HG02798 (cell line): ENCODE measurements at regions not wholly inside any gene's neighbourhood (a gene's known extent, or its start where the extent isn't known, plus 50 kb on each side); places are given as distances from the start of the nearest gene placed in this dataset.
"Not testable (repeated sequence)": the region's sequence is repeated elsewhere in the genome, so short reads cannot be mapped to it uniquely, and the experiment has no call there.

Source experiments
- ATAC-seq: cut with Tn5 transposase; IDR thresholded peaks from one replicate; pipeline ENCODE4 v1.9.1; 2021; ENCODE audit warnings: mild to moderate bottlenecking; ENCODE audit not compliant: unreplicated experiment, poor library complexity

DNA sequence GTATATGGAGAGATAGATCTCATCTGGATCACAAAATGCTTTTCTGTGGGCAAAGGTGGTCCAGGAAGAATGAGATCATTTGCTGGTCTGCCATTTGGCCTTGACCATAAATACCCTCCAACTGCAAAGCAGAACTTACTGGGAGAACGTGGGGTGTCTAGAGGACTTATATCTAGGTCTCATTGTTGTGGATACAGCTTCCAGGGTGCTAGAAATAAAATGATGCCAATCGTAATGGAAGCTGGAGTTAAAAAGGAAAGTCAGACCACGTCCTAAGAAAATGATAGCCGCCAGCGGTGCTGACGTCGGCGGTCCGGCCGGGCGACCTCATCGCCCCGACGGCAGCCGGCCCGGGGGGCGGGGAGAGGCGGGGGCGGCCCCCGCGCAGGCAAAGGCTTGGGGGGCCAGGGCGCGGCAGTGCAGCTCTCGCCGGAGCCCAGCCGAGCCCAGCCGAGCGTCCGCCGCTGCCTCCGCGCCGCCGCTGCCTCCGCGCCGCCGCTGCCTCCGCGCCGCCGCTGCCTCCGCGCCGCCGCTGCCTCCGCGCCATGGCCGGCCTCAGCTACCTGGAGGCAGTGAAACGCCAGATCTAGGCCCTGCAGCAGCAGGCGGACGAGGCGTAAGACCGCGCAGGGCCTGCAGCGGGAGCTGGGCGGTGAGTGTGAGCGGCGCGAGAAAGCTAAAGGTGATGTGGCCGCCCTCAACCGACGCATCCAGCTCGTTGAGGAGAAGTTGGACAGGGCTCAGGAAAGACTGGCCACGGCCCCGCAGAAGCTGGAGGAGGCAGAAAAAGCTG lies 89.5 kb downstream of the EOMES start:
- ATAC-seq: peak; percentile 92

DNA sequence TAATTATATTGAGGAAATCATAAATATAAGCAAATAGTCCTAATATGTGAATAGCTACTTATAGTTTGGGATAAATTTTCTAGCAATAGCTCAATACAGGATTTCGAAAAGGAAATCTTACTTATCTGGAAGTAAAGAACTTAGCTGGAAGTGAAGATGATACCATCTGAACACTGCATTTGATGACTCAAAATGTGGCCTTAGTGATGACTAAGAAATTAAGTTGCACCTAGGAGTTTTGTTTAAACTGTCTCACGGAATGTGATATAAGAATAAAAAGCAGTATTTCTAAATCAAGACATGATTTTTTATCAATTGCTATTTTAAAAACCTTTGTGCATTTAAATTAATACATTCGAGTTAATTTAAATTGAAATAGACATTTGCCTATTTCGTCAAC lies 91.2 kb downstream of the EOMES start:
- ATAC-seq: no peak

DNA sequence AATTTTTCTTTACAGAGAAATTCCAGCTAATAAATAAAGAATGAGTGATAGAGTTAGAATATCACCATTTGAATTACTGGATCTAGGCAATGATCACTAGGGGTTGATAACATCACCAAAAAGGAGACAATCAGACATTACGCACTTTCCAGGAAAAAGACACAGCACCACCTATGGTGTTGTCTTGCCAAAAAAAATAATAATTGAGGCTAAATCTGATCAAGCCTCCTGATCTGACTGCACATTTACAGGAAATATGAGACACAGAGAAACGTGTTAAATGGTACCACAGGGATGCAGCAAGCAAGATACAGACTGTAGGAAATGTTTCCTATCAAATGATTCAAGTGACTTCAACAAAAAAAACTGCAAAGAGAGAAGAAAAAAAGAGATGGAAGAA lies 92.8 kb downstream of the EOMES start:
- no peak for ATAC-seq

DNA sequence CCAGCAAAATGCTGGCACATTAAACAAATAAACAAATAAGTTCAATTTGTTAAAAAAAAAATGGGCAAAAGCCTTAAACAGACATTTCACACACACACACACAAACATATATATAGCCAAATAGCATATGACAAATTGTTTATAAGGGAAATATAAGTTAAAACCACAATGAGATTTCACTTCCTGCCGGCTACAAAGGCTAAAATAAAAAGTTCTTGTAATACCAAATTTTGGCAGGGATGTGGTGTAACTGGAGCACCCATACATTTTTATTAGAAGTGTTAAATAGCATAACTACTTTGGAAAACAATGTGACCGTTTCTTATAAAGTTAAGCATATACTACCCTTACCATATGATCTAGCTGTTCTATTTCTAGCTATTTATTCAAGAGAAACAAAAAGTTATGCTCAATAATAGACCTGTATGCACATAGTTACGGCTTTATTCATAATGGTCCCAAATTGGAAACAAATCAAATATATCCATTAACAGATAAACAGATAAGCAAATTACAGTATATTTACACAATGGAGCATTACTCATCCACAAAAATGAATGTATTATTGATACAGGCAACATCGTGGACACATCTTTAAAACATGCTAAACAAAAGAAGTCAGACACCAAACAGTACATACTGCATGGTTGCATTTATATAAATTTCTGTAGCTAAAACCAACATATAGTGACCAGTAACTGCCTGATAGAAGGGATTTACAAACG lies 93.9 kb downstream of the EOMES start:
- ATAC-seq: no peak

- ATAC-seq: no peak
Measured at GRCh38 chr3:27626596-27627118, 95.5 kb downstream of the EOMES start.

- no peak for ATAC-seq
Measured at GRCh38 chr3:27625864-27626263, 96.3 kb downstream of the EOMES start.

GRCh38 chr3:27623085-27623753 lies 98.9 kb downstream of the EOMES start:
- ATAC-seq: no peak

DNA sequence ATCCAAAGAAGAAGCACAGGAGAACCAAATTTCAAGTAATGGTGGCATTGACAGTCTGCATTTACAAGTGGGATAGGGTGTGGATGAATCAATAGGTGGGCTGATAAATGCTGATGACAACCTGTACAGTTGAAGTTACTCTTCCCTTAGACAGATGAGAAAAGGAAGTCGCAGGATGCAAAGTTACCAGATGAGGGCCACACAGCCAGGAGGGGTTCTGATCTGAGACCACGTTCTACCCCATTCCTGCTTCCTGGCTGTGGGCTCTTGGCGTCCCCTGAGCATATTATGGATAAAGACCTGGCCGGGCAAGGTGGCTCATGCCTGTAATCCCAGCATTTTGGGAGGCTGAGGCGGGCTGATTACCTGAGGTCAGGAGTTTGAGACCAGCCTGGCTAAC lies 104.6 kb downstream of the EOMES start:
- no peak for ATAC-seq

DNA sequence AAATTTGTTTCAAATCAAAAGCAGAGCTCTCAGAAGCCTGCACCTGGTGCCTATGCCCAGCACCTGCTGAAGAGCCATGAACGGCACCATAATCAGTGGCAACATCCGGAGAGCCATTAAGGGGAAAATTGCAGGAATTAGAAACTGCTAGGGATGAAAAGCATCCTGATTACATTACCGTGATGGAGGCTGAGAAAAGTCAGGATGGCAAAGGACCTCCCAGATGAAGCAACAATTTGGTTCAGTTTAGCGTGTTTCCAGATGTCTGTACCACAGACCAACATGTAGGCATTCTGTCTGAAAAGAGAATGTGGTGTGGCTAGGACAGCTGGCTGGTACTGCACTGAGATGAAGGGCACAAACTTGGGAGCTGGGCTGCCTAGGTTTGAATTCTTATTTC lies 106.1 kb downstream of the EOMES start:
- ATAC-seq: no peak

DNA sequence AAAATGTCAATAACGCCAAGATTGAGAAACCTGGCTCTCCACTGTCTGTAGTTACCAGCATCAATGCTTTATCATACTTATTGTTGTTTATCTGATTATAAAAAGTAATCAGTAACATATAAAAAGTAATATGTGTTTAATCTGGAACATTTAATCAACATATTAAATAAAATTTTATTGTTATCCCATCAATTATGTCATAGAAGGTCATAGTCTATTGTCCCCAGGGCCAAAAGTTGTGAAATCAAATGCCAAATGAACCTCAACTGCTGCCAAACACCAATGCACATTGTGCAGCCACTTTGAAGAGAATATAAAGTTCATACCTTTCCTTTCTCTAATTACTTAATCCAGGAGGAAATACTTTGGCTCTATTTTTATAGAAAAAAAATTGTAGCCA lies 106.6 kb downstream of the EOMES start:
- no peak for ATAC-seq

DNA sequence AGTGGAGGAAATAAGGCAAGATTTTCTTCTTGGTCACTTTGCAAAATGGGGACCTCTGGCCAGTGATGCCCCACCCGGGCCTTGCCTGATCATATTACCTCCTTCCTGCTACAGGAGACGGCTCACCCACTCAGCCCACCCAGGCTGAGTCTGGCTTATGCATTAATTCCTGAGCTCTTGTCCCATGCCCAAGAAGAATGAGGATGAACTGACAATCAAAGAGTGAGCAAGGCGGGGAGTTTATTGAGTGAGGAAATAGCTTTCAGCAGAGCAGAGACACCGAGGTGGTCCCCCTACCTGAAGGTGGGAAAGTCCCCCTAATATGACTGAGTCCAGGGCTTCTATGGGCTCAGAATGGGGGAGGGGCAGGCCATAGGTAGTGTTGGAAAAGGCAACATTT lies 107.5 kb downstream of the EOMES start:
- no peak for ATAC-seq

DNA sequence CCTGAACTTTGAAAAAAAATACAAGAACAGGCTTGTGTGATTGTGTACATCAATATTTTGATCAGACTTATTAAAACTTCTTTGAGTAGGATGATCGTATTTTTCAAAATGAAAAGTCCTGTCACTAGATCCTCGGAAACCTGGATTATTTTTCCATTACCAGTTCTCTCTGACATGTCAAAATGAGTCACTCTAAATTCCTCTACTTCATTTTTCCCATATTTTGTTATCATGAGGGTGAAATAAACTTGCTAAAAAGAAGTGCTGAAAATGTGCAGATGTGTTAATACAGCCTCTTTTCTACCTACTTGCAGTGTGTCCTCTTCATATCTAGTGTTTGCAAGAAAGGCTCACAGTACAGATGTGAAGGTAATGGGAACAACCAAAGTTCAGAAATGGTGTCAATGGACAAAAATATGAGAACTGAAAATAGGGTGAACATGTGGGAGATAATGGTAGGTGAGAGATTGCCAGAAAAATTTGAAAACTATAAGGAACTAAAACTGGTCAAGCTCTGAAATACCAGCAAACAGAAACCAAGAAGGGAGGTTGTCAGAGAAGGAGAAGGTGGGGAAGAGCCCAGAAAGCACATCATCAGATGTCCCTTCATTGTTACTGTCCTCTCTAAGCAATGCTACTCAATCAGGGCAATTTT lies 108.2 kb downstream of the EOMES start:
- no peak for ATAC-seq

DNA sequence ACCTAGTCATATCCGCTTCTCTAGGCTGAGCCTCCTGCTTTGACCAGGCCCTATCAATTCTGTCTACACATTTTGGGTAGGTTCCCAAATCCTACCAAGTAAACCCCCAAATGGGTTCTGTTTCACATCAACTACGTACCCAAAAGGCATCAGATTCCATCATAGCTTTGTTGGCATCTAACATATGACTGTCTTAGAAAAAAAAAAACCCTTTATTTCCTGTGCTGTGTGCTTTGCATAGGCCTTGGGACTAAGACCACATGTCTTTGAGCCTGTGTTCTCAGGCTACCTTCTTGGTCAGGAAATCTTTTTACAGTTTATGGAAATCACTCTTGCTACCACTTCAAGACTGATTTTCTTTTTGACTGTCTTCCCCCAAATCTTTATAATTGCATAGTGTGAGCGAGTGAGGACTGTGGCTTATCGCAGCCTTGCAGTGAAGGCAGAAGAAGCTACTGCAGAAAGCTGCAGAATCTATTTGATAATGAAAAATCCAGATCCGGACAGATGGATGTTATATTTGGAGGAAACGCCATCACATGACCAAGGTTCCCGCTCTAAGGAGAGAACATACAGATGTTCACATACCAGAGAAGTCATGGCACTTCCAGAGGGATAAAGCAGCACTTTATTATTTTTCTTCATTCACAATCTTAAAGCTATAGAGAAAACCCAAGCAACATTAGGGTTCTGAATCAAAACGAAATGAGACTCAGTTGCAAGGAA lies 111.2 kb downstream of the EOMES start:
- ATAC-seq: peak; percentile 50

GRCh38 chr3:27607370-27607769 lies 114.8 kb downstream of the EOMES start:
- no peak for ATAC-seq

GRCh38 chr3:27606537-27606936 lies 115.6 kb downstream of the EOMES start:
- no peak for ATAC-seq

GRCh38 chr3:27601311-27601710 lies 117.1 kb upstream of the SLC4A7 start:
- not testable (repeated sequence) for ATAC-seq

GRCh38 chr3:27599741-27600140 lies 115.6 kb upstream of the SLC4A7 start:
- not testable (repeated sequence) for ATAC-seq

GRCh38 chr3:27596921-27597320 lies 112.7 kb upstream of the SLC4A7 start:
- no peak for ATAC-seq

- ATAC-seq: peak; percentile 45
Measured at GRCh38 chr3:27596334-27596841, 112.2 kb upstream of the SLC4A7 start.
